Astrocyte (in vitro differentiated cells and primary cell): ENCODE measurements at regions not wholly inside any gene's neighbourhood (a gene's known extent, or its start where the extent isn't known, plus 50 kb on each side); places are given as distances from the start of the nearest gene placed in this dataset.

Experiments
- DNase-seq: peaks from one replicate; pipeline ENCODE4 v3.0.0-alpha.2; 2010; ENCODE audit warnings: low read depth
- FAIRE-seq: peaks from 2 replicates; lab custom pipeline; 2011; peaks lifted over from hg19 to GRCh38; lab: Jason Lieb, UNC
- H2AFZ ChIP-seq: 2 replicates; pipeline ENCODE4 v1.6.0; 2012; ENCODE audit warnings: low read depth, low read length, inconsistent platforms
- H3K27ac ChIP-seq: 2 replicates; pipeline ENCODE4 v1.5.1; 2011; ENCODE audit warnings: low read depth, low read length, inconsistent platforms
- H3K27me3 ChIP-seq: 2 replicates; pipeline ENCODE4 v1.6.0; 2011; ENCODE audit warnings: low read length, inconsistent platforms; ENCODE audit not compliant: insufficient read depth
- H3K36me3 ChIP-seq: 2 replicates; pipeline ENCODE4 v1.5.1; 2011; ENCODE audit warnings: low read length, inconsistent platforms; ENCODE audit not compliant: insufficient read depth
- H3K4me1 ChIP-seq: 2 replicates; pipeline ENCODE4 v1.5.1; 2011; ENCODE audit warnings: low read length, inconsistent platforms; ENCODE audit not compliant: insufficient read depth
- H3K4me2 ChIP-seq: 2 replicates; pipeline ENCODE4 v1.6.0; 2012; ENCODE audit warnings: low read length, inconsistent platforms
- H3K4me3 ChIP-seq: 2 replicates; pipeline ENCODE4 v1.5.1; 2011; ENCODE audit warnings: low read depth, mild to moderate bottlenecking, low read length, inconsistent platforms; ENCODE audit not compliant: insufficient read depth
- H3K79me2 ChIP-seq: 2 replicates; pipeline ENCODE4 v1.6.0; 2012; ENCODE audit warnings: mild to moderate bottlenecking, low read length, inconsistent platforms; ENCODE audit not compliant: insufficient read depth
- H3K9ac ChIP-seq: 2 replicates; pipeline ENCODE4 v1.6.0; 2012; ENCODE audit warnings: mild to moderate bottlenecking, low read length, inconsistent platforms
- H3K9me3 ChIP-seq: 2 replicates; pipeline ENCODE4 v1.5.1; 2012; ENCODE audit warnings: low read depth, mild to moderate bottlenecking, low read length, inconsistent platforms; ENCODE audit not compliant: insufficient read depth
- H4K20me1 ChIP-seq: 2 replicates; pipeline ENCODE4 v1.6.0; 2012; ENCODE audit warnings: low read length, inconsistent platforms; ENCODE audit not compliant: insufficient read depth
- H3K27ac Mint-ChIP-seq: one replicate; pipeline ENCODE4 v1.8.0; 2021; ENCODE audit warnings: mild to moderate bottlenecking, mixed read lengths; ENCODE audit not compliant: unreplicated experiment
- H3K27me3 Mint-ChIP-seq: one replicate; pipeline ENCODE4 v1.8.0; 2021; ENCODE audit warnings: low read depth, mixed read lengths; ENCODE audit not compliant: unreplicated experiment
- H3K36me3 Mint-ChIP-seq: one replicate; pipeline ENCODE4 v1.8.0; 2021; ENCODE audit warnings: low read depth, mixed read lengths; ENCODE audit not compliant: unreplicated experiment
- H3K4me1 Mint-ChIP-seq: one replicate; pipeline ENCODE4 v1.8.0; 2021; ENCODE audit warnings: low read depth, mixed read lengths; ENCODE audit not compliant: unreplicated experiment
- H3K4me3 Mint-ChIP-seq: one replicate; pipeline ENCODE4 v1.8.0; 2021; ENCODE audit warnings: mild to moderate bottlenecking, moderate library complexity, mixed read lengths; ENCODE audit not compliant: unreplicated experiment
- H3K9me3 Mint-ChIP-seq: one replicate; pipeline ENCODE4 v1.8.0; 2021; ENCODE audit warnings: mild to moderate bottlenecking, mixed read lengths; ENCODE audit not compliant: unreplicated experiment
- EZH2 ChIP-seq: IDR thresholded peaks from 2 replicates; pipeline ENCODE4 v1.6.1; 2012; ENCODE audit warnings: mild to moderate bottlenecking, low read length, inconsistent platforms; ENCODE audit not compliant: insufficient read depth
- TF ChIP-seq, protein P1 (sequence below): IDR thresholded peaks from 2 replicates; pipeline ENCODE4 v1.5.1; 2011; ENCODE audit warnings: low read depth, mild to moderate bottlenecking, inconsistent platforms, low read length, moderate library complexity; ENCODE audit not compliant: insufficient read depth

DNA sequence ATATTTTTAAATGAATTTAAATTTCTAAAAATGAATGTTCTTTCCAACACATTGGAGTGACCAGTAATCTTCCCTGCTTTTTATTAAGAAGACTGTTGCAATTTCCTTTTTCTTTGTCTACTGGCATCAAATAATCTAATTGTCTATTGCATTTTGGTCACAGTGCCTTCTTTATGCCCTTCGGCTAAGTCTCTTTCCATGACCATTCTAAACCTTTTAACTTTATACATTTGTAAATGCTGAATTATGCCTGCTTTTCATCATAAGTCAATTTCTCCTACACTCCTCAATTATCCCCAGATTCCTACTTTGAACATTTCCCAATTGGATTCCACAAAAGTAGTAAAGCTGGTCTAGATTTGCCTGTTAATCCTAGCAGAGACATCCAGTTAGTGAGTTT is 69.1 kb upstream of the HSF2 start:
- Mint-ChIP-seq H3K9me3 (peaks cover 5% of the 10 kb centered on the region), H3K27me3 (no peaks in the 10 kb centered on the region), H3K27ac (no peak overlapping the region), H3K36me3 (no peaks in the 10 kb centered on the region), H3K4me1 (no peaks in the 10 kb centered on the region), H3K4me3 (no peak overlapping the region)
- Histone ChIP-seq H3K9me3 (no peaks in the 10 kb centered on the region), H3K27ac (no peak overlapping the region), H3K79me2 (no peaks in the 10 kb centered on the region), H3K4me1 (no peaks in the 10 kb centered on the region), H3K9ac (no peak overlapping the region), H3K4me3 (no peak overlapping the region), H3K4me2 (no peak overlapping the region), H4K20me1 (no peaks in the 10 kb centered on the region), H2AFZ (no peak overlapping the region), H3K36me3 (no peaks in the 10 kb centered on the region), H3K27me3 (no peaks in the 10 kb centered on the region)
- TF ChIP-seq, protein P1, sequence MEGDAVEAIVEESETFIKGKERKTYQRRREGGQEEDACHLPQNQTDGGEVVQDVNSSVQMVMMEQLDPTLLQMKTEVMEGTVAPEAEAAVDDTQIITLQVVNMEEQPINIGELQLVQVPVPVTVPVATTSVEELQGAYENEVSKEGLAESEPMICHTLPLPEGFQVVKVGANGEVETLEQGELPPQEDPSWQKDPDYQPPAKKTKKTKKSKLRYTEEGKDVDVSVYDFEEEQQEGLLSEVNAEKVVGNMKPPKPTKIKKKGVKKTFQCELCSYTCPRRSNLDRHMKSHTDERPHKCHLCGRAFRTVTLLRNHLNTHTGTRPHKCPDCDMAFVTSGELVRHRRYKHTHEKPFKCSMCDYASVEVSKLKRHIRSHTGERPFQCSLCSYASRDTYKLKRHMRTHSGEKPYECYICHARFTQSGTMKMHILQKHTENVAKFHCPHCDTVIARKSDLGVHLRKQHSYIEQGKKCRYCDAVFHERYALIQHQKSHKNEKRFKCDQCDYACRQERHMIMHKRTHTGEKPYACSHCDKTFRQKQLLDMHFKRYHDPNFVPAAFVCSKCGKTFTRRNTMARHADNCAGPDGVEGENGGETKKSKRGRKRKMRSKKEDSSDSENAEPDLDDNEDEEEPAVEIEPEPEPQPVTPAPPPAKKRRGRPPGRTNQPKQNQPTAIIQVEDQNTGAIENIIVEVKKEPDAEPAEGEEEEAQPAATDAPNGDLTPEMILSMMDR = no peak
- no peak for TF ChIP-seq EZH2
- FAIRE-seq = no peak
- no peak for DNase-seq

DNA sequence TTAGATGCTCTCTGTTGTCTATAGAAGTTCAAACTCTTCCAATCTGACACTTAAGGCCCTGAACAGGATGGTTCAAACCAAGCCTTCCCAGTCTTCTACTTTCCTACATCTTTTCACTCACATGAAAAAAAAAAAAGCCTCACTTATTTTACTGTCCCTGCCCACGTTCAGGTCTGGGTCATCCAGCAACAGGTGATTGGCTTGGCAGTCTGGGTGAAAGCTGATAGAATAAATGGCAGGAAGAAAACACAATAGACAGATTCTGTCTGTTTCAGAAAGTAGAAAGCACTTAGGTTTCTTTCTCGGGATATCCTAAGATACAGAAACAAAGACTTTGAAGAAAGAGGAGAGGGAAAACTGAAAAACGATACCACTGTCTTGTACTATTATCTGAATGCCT is 61.8 kb upstream of the HSF2 start:
- Mint-ChIP-seq H3K4me3 (no peak overlapping the region), H3K36me3 (no peaks in the 10 kb centered on the region), H3K4me1 (no peaks in the 10 kb centered on the region), H3K27ac (no peak overlapping the region), H3K9me3 (no peaks in the 10 kb centered on the region), H3K27me3 (no peaks in the 10 kb centered on the region)
- Histone ChIP-seq H4K20me1 (no peaks in the 10 kb centered on the region), H3K79me2 (no peaks in the 10 kb centered on the region), H3K27ac (no peak overlapping the region), H3K9me3 (no peaks in the 10 kb centered on the region), H2AFZ (no peak overlapping the region), H3K4me2 (no peak overlapping the region), H3K9ac (no peak overlapping the region), H3K4me3 (no peak overlapping the region), H3K36me3 (no peaks in the 10 kb centered on the region), H3K4me1 (no peaks in the 10 kb centered on the region), H3K27me3 (no peaks in the 10 kb centered on the region)
- TF ChIP-seq, protein P1 = no peak
- no peak for TF ChIP-seq EZH2
- FAIRE-seq (no peak), DNase-seq (no peak)

DNA sequence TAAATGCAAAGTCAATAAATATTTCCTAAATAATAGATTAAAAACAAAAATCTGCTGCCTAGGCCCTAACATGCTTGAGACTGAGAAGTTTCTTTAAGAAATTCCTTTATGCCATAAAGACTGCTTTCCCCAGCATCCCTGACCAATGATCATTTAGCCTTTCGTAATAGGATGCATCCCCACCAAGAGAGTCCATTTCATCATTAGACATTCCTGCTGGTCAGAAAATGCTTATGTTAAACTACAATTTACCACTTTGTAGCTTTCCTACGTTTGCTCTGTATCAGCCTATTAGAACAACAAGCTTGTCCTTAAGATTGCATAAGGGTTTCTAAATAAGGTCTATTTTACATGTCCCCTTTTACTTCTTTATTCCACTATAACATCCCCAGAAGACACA is 59.8 kb upstream of the HSF2 start:
- Mint-ChIP-seq H3K27ac (no peak overlapping the region), H3K36me3 (no peaks in the 10 kb centered on the region), H3K4me1 (no peaks in the 10 kb centered on the region), H3K27me3 (no peaks in the 10 kb centered on the region), H3K4me3 (no peak overlapping the region), H3K9me3 (no peaks in the 10 kb centered on the region)
- Histone ChIP-seq H3K4me3 (no peak overlapping the region), H3K9ac (no peak overlapping the region), H3K79me2 (no peaks in the 10 kb centered on the region), H3K4me1 (no peaks in the 10 kb centered on the region), H3K9me3 (no peaks in the 10 kb centered on the region), H3K27ac (no peak overlapping the region), H3K36me3 (no peaks in the 10 kb centered on the region), H3K27me3 (no peaks in the 10 kb centered on the region), H4K20me1 (no peaks in the 10 kb centered on the region), H2AFZ (no peak overlapping the region), H3K4me2 (no peak overlapping the region)
- FAIRE-seq (no peak), DNase-seq (no peak)
- no peak for TF ChIP-seq EZH2
- TF ChIP-seq, protein P1 = no peak
